SK-N-SH treated with all-trans-retinoic acid at 6 μM for 48 hours (cell line): ENCODE measurements at regions not wholly inside any gene's neighbourhood (a gene's known extent, or its start where the extent isn't known, plus 50 kb on each side); places are given as distances from the start of the nearest gene placed in this dataset.

ENCODE experiments used
- ATAC-seq: fragments of 200-7000 bp; cut with Tn5 transposase; 3 replicates; pipeline ENCODE4 v1.9.1; 2020; ENCODE audit warnings: mild to moderate bottlenecking, moderate library complexity
- ARNTL ChIP-seq: fragments of 450-650 bp; formaldehyde crosslinking; IDR thresholded peaks from 2 replicates; pipeline ENCODE4 v1.5.0; 2020; ENCODE audit warnings: low read depth, mild to moderate bottlenecking, moderate library complexity, borderline replicate concordance
- BACH2 ChIP-seq: fragments of 250-450 bp; sonication (Bioruptor Pico); IDR thresholded peaks from 2 replicates; pipeline ENCODE4 v1.9.0; 2021; ENCODE audit warnings: mild to moderate bottlenecking, borderline replicate concordance
- CREB5 ChIP-seq: fragments of 250-450 bp; sonication (Bioruptor Pico); IDR thresholded peaks from 2 replicates; pipeline ENCODE4 v1.5.1; 2020; ENCODE audit warnings: low read depth, mild to moderate bottlenecking, moderate library complexity
- CSDC2 ChIP-seq: fragments of 250-450 bp; sonication (Bioruptor Pico); IDR thresholded peaks from 2 replicates; pipeline ENCODE4 v1.5.0; 2020; ENCODE audit warnings: mild to moderate bottlenecking, moderate library complexity
- CSRNP3 ChIP-seq: fragments of 250-450 bp; sonication (Bioruptor Pico); IDR thresholded peaks from 2 replicates; pipeline ENCODE4 v1.5.1; 2021; ENCODE audit warnings: mild to moderate bottlenecking, moderate library complexity
- ESRRG ChIP-seq: fragments of 250-450 bp; sonication (Bioruptor Pico); IDR thresholded peaks from 2 replicates; pipeline ENCODE4 v1.6.1; 2021; ENCODE audit warnings: mild to moderate bottlenecking
- GLIS3 ChIP-seq: fragments of 250-450 bp; sonication (Bioruptor Pico); IDR thresholded peaks from 2 replicates; pipeline ENCODE4 v1.5.0; 2020; ENCODE audit warnings: mild to moderate bottlenecking, moderate library complexity
- OSR1 ChIP-seq: fragments of 250-450 bp; sonication (Bioruptor Pico); IDR thresholded peaks from 2 replicates; pipeline ENCODE4 v1.8.0; 2022; ENCODE audit warnings: moderate library complexity, mild to moderate bottlenecking, inconsistent platforms
- POU6F1 ChIP-seq: fragments of 250-450 bp; sonication (Bioruptor Pico); IDR thresholded peaks from 2 replicates; pipeline ENCODE4 v1.8.0; 2021; ENCODE audit warnings: low read depth, mild to moderate bottlenecking, moderate library complexity, borderline replicate concordance
- PPARA ChIP-seq: fragments of 250-450 bp; sonication (Bioruptor Pico); IDR thresholded peaks from 2 replicates; pipeline ENCODE4 v1.5.0; 2020; ENCODE audit warnings: mild to moderate bottlenecking, borderline replicate concordance
- RARB ChIP-seq: fragments of 250-450 bp; sonication (Bioruptor Pico); IDR thresholded peaks from 2 replicates; pipeline ENCODE4 v1.8.0; 2021; ENCODE audit warnings: mild to moderate bottlenecking, moderate library complexity
- SNAI2 ChIP-seq: fragments of 250-450 bp; sonication (Bioruptor Pico); IDR thresholded peaks from 2 replicates; pipeline ENCODE4 v1.5.0; 2020; ENCODE audit warnings: mild to moderate bottlenecking, moderate library complexity
- TOX ChIP-seq: fragments of 250-450 bp; sonication (Bioruptor Pico); IDR thresholded peaks from 2 replicates; pipeline ENCODE4 v1.8.0; 2021; ENCODE audit warnings: mild to moderate bottlenecking, moderate library complexity, borderline replicate concordance
- ZC3H10 ChIP-seq: fragments of 250-450 bp; sonication (Bioruptor Pico); IDR thresholded peaks from 2 replicates; pipeline ENCODE4 v1.5.1; 2021; ENCODE audit warnings: mild to moderate bottlenecking, moderate library complexity
- ZFP3 ChIP-seq: fragments of 250-450 bp; sonication (Bioruptor Pico); IDR thresholded peaks from 2 replicates; pipeline ENCODE4 v1.5.0; 2020; ENCODE audit warnings: mild to moderate bottlenecking, moderate library complexity
- ZFP30 ChIP-seq: fragments of 450-650 bp; formaldehyde crosslinking; IDR thresholded peaks from 2 replicates; pipeline ENCODE4 v1.5.0; 2022; ENCODE audit warnings: mild to moderate bottlenecking, moderate library complexity
- ZNF565 ChIP-seq: fragments of 450-650 bp; formaldehyde crosslinking; conservative IDR thresholded peaks from 2 replicates; pipeline ENCODE4 v1.5.0; 2020; ENCODE audit warnings: low read depth, mild to moderate bottlenecking, moderate library complexity
- ZNF70 ChIP-seq: fragments of 450-650 bp; formaldehyde crosslinking; IDR thresholded peaks from 2 replicates; pipeline ENCODE4 v1.5.0; 2020; ENCODE audit warnings: mild to moderate bottlenecking, moderate library complexity
- ZNF8 ChIP-seq: fragments of 450-650 bp; formaldehyde crosslinking; IDR thresholded peaks from 2 replicates; pipeline ENCODE4 v1.5.0; 2020; ENCODE audit warnings: mild to moderate bottlenecking, moderate library complexity
- TF ChIP-seq, protein P1 (sequence below): fragments of 250-450 bp; sonication (Bioruptor Pico); IDR thresholded peaks from 2 replicates; pipeline ENCODE4 v1.8.0; 2020; ENCODE audit warnings: mild to moderate bottlenecking, moderate library complexity, borderline replicate concordance

DNA sequence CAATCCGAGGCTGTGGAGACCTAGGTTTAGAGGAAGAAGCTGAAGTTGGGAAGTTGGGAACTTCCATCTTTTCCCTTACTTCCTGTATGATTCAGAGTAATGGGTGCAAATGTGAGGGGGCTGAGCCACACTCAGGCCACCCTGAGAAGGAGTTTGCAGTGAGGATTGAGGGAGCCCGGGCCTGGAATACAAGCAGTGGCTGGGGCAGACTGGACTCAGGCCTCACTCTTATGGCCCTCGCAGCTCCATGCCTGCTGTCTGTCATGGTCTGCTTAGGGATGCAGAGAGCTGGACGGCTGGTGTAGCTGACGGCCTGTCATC is 73.7 kb upstream of the RAB4A start:
- no peak for ATAC-seq

DNA sequence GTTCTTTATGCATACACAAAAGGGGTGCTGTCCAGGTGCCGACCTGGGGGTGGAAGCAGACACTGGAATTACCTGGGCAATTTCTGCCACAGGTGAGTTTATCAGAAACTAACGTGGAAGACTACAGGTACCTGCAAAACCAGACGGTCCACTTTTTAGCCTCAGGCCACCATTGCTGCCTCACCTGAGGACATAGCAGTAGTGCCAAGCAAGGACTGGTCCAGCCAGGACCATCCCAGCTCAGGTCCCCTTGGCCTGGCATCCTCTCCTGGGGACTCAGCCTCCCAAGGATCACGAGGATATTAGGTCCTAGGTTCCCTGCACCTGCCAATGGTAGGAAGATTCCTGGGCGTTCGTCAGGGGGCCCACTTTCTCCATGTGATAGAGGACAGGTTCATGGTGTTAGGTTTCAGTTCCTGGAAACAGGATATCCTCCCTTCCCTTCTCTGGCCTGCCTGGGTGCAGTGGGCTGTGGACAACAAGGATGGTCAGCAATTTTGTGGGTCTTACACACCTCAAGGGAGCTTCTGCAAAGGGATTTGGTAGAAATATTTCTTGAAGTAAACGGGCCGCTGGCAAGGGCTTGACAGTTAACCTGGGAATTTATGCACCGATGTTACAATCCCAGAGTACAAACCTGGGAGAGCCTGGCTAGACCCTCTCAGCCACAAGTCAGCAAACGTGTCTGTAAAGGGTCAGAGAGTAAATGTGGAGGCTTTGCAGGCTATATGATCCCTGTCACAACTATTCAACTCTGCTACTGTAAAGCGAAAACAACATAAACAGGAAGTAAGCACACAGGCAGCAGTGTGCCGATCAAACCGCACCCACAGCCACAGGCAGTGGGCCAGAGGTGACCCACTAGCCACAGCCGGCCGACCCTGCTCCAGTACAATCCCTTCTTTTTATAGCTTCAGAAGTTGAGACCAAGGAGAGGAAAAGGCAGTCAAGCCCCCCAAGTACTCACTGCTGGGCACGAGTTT is 71.4 kb upstream of the RAB4A start:
- TF ChIP-seq TOX: no peak
- no peak for TF ChIP-seq PPARA (CRISPR knock-in tag)
- TF ChIP-seq, protein P1, sequence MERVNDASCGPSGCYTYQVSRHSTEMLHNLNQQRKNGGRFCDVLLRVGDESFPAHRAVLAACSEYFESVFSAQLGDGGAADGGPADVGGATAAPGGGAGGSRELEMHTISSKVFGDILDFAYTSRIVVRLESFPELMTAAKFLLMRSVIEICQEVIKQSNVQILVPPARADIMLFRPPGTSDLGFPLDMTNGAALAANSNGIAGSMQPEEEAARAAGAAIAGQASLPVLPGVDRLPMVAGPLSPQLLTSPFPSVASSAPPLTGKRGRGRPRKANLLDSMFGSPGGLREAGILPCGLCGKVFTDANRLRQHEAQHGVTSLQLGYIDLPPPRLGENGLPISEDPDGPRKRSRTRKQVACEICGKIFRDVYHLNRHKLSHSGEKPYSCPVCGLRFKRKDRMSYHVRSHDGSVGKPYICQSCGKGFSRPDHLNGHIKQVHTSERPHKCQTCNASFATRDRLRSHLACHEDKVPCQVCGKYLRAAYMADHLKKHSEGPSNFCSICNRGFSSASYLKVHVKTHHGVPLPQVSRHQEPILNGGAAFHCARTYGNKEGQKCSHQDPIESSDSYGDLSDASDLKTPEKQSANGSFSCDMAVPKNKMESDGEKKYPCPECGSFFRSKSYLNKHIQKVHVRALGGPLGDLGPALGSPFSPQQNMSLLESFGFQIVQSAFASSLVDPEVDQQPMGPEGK: no peak
- no peak for TF ChIP-seq ZC3H10
- no peak for TF ChIP-seq GLIS3
- TF ChIP-seq ZFP3 (CRISPR knock-in tag): no peak
- TF ChIP-seq, all 23 proteins: peak for 0
- ATAC-seq: no peak

More for the DNA sequence above, 73.7 kb upstream of the RAB4A start:
- TF ChIP-seq ZNF8: no peak
- no peak for TF ChIP-seq SNAI2 (CRISPR knock-in tag)
- TF ChIP-seq, all 23 proteins: peak for 0

GRCh38 chr1:229203030-229203751 is 67.7 kb upstream of the RAB4A start:
- TF ChIP-seq CSDC2 (CRISPR knock-in tag) (no peak), TOX (no peak), ESRRG (no peak), SNAI2 (CRISPR knock-in tag) (no peak), CSRNP3 (CRISPR knock-in tag) (no peak), POU6F1 (CRISPR knock-in tag) (no peak), BACH2 (CRISPR knock-in tag) (no peak), RARB (CRISPR knock-in tag) (no peak), ZNF8 (no peak)
- TF ChIP-seq, all 23 proteins: peak for 0
- ATAC-seq: peak; percentile 72

GRCh38 chr1:229203991-229204632 is 66.8 kb upstream of the RAB4A start:
- no peak for ATAC-seq
- TF ChIP-seq CREB5 (CRISPR knock-in tag): no peak
- TF ChIP-seq ESRRG: no peak
- TF ChIP-seq ZC3H10: no peak
- no peak for TF ChIP-seq ZNF70 (CRISPR knock-in tag)
- no peak for TF ChIP-seq TOX
- TF ChIP-seq SNAI2 (CRISPR knock-in tag): no peak
- no peak for TF ChIP-seq ZFP3 (CRISPR knock-in tag)
- TF ChIP-seq RARB (CRISPR knock-in tag): no peak
- no peak for TF ChIP-seq PPARA (CRISPR knock-in tag)
- no peak for TF ChIP-seq ZNF565 (CRISPR knock-in tag)
- no peak for TF ChIP-seq OSR1 (CRISPR knock-in tag)
- no peak for TF ChIP-seq ARNTL (CRISPR knock-in tag)
- no peak for TF ChIP-seq ZNF8
- TF ChIP-seq, protein P1: no peak
- no peak for TF ChIP-seq BACH2 (CRISPR knock-in tag)
- TF ChIP-seq CSRNP3 (CRISPR knock-in tag): no peak
- no peak for TF ChIP-seq ZFP30
- TF ChIP-seq POU6F1 (CRISPR knock-in tag): no peak
